ENCODE measurements at regions not wholly inside any gene's neighbourhood (a gene's known extent, or its start where the extent isn't known, plus 50 kb on each side); places are given as distances from the start of the nearest gene placed in this dataset.

DNA sequence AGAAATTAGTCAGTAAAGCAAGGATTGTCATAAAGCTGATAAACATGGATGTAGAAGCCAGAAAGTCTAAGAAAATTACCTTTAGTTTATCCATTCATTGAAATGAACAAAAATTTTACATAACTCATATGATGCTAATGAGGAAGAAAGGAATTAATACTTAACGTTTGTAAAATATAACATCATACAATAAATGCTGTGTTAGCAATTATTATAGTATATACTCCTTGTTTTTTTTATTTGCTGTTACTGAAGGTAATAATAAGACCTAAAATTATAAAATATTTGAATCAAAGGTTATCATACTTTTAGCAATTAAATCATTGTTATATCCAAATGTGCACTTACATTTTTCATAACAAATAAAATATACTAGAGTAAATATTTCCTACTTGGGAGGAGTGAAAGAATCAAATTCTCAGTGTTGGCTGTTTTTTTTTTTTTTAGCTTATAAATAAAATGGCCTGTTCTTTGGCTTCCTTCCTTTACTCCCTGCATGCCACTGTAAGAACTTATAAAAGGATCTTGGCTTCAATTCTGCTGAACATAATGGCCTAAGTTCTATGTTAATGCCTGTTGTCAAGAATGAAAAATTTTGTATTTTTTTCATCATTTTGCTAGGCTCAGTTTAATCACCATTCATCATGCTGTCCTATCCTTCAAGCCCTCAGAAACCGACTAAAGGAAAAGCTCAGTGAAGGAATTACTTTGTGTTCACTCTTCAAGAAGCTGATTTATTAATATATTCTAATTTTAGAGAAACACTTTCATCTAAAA is 167.4 kb upstream of the SLITRK1 start:
- Histone ChIP-seq H3K27me3 (no peaks in the 10 kb centered on the region), H3K4me1 (no peaks in the 10 kb centered on the region), H3K4me3 (no peak overlapping the region), H3K4me2 (no peak overlapping the region), H3K36me3 (no peaks in the 10 kb centered on the region), H3K9me3 (replicated peaks in 1 of 11) (no peaks in the 10 kb centered on the region), H4K20me1 (no peaks in the 10 kb centered on the region), H3K9ac (no peak overlapping the region), H3K27ac (no peak overlapping the region)
- TF ChIP-seq Cebpa-rat (IDR thresholded peaks at IDR 0.05) = no peak

DNA sequence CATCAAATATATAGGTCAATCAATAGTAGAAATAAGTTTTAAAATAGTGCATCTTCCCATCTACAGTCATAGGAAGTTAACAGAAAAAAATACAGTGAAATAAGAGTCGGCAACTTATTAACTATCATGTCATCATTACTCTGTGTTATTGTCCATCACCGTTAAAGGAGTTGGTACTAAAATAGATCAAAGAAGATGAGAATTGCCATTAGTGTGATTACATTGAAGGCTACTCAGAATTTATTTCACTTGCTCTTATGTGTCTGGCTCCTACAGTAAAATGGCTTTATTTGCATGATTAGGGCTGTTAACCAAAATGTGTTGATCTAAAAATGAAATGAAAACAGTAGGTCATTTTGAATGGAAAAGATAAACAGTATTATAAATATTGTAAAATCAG is 162.5 kb upstream of the SLITRK1 start:
- TF ChIP-seq Cebpa-rat (IDR thresholded peaks at IDR 0.05) = no peak
- H3K9me3 ChIP-seq (replicated peaks in 1 of 11) = no peaks in the 10 kb centered on the region
- H3K27ac ChIP-seq = no peak overlapping the region
- H3K27me3 ChIP-seq = no peaks in the 10 kb centered on the region
- no peak overlapping the region for H3K4me2 ChIP-seq
- no peaks in the 10 kb centered on the region for H3K36me3 ChIP-seq
- no peaks in the 10 kb centered on the region for H3K4me1 ChIP-seq
- no peak overlapping the region for H3K9ac ChIP-seq
- no peaks in the 10 kb centered on the region for H4K20me1 ChIP-seq
- no peak overlapping the region for H3K4me3 ChIP-seq

DNA sequence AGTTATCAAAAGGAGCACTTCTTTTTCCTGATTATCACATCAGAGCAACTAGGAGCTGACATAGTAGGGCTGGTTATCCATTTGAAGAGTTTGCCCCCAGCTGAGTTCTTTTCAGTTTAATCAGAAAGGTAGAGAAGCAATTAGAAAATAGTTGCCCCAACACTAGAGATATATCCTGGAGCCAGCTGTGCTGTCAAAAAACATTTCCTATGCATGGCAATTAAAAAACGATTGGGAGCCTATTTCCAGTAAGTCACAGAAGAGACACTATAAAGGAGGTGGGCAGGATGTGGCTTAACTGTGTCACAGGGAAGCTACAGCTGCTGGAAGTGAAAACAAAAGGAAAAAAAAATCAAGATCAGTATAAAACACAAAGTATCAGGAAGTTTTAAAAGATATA is 155.7 kb upstream of the SLITRK1 start:
- no peak overlapping the region for H3K4me3 ChIP-seq

DNA sequence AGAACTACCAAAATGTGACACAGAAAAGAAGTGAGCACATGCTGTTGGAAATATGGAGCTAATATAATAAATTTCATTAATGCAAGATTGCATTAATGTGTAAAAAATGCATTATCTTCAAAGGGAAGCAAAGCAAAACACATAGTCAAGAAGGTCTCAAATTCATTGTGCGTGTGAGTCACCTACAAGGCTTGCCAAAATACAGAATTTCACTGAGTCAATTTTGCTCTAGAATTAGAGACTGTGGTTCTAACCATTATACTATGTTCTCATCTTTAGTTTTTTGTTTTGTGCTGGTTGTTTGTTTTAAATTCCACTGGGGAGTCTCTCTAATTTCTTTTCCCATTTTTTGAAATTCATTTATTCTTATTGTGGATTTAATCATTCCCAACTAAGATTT is 149.8 kb upstream of the SLITRK1 start:
- Histone ChIP-seq H3K4me2 (no peak overlapping the region), H3K4me1 (peaks cover 0 to 11% (median 6%) of the 10 kb centered on the region in 10 experiments; a peak in 12 of 20 replicates), H3K27me3 (no peaks in the 10 kb centered on the region), H3K36me3 (no peaks in the 10 kb centered on the region), H3K4me3 (no peak overlapping the region), H4K20me1 (no peaks in the 10 kb centered on the region), H3K9me3 (replicated peaks in 1 of 11) (peaks cover 0 to 16% (median 8%) of the 10 kb centered on the region in 11 experiments; a peak in 15 of 22 replicates), H3K9ac (no peak overlapping the region), H3K27ac (no peak overlapping the region)
- TF ChIP-seq Cebpa-rat (IDR thresholded peaks at IDR 0.05) = no peak

More for the DNA sequence above, 155.7 kb upstream of the SLITRK1 start:
- peak overlapping the region in 5 of 11 experiments; percentile 14 to 48 (median 34); a peak in 7 of 22 replicates for H3K27ac ChIP-seq
- TF ChIP-seq Cebpa-rat (IDR thresholded peaks at IDR 0.05) = no peak
- H4K20me1 ChIP-seq = no peaks in the 10 kb centered on the region
- H3K36me3 ChIP-seq = no peaks in the 10 kb centered on the region
- H3K9ac ChIP-seq = no peak overlapping the region
- H3K4me2 ChIP-seq = peak overlapping the region; percentile 32 to 69 (median 46); a peak in 19 of 22 replicates
- H3K9me3 ChIP-seq (replicated peaks in 1 of 11) = no peaks in the 10 kb centered on the region
- no peaks in the 10 kb centered on the region for H3K27me3 ChIP-seq
- H3K4me1 ChIP-seq = peaks cover 7 to 17% (median 14%) of the 10 kb centered on the region in 10 experiments; a peak in 19 of 20 replicates

DNA sequence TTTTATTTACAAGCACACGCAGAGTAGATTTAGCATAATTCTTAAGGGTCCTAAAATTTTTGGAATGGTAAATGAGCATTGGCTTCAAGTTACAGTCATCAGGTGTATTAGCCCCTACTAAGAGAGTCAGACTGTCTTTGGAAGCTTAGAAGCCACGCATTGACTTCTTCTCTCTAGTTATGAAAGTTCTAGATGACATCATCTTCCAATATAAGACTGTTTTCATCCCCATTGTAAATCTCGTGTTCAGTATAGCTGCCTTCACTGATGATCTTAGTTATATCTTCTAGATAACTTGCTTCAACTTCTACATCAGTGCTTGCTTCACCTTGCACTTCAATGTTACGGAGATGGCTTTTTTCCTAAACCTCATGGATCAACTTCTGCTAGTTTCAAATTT is 148.8 kb upstream of the SLITRK1 start:
- H4K20me1 ChIP-seq = no peaks in the 10 kb centered on the region
- no peaks in the 10 kb centered on the region for H3K36me3 ChIP-seq
- H3K9ac ChIP-seq = no peak overlapping the region
- H3K4me3 ChIP-seq = no peak overlapping the region
- no peak overlapping the region for H3K4me2 ChIP-seq
- H3K4me1 ChIP-seq = peaks cover 0 to 13% (median 6%) of the 10 kb centered on the region in 10 experiments; a peak in 10 of 20 replicates
- no peaks in the 10 kb centered on the region for H3K27me3 ChIP-seq
- peaks cover 0 to 21% (median 11%) of the 10 kb centered on the region in 11 experiments; a peak in 15 of 22 replicates for H3K9me3 ChIP-seq (replicated peaks in 1 of 11)
- TF ChIP-seq Cebpa-rat (IDR thresholded peaks at IDR 0.05) = no peak
- no peak overlapping the region for H3K27ac ChIP-seq

DNA sequence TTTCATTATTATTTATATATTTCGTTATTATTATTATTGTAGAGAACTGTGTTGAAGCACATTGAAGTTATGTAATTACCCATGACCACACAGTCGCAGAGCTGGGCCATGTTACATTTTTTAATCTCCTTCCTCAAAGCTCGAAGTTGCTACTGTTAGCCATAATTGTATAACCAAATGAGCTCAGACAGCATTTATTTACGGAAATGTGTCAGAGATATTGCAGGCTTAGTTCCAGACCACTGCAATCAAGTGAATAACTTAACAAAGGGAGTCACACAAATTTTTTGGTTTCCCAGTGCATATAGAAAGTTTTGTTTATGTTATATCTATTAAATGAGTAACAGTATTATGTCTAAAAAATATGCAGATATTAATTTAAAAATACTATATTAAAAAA is 147.1 kb upstream of the SLITRK1 start:
- peaks cover 3 to 23% (median 13%) of the 10 kb centered on the region in 10 experiments; a peak in 13 of 20 replicates for H3K4me1 ChIP-seq
- TF ChIP-seq Cebpa-rat (IDR thresholded peaks at IDR 0.05) = no peak
- H4K20me1 ChIP-seq = no peaks in the 10 kb centered on the region
- no peak overlapping the region for H3K4me3 ChIP-seq
- no peak overlapping the region for H3K4me2 ChIP-seq
- H3K9me3 ChIP-seq (replicated peaks in 1 of 11) = peaks cover 0 to 21% (median 11%) of the 10 kb centered on the region in 11 experiments; a peak in 15 of 22 replicates
- H3K27ac ChIP-seq = no peak overlapping the region
- H3K27me3 ChIP-seq = no peaks in the 10 kb centered on the region
- no peak overlapping the region for H3K9ac ChIP-seq
- H3K36me3 ChIP-seq = no peaks in the 10 kb centered on the region

DNA sequence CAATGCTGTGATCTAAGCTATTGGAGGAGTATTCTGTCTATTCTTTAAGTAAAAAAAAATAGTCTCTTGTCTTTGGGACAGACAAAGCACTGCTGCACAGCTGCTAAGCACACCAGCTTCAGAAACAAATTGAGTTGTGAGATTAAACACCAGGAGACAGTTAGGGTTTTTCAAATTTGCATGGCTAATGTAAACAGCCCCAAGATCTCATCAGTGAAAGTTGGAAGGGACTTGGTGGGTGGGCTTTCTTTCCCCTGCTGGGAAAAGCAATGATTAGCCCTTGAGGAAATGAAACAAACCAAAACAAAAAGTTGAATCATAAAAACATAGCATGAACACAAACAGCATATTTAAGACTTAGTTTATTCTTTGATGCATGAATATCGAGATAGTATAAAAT is 143.6 kb upstream of the SLITRK1 start:
- H4K20me1 ChIP-seq = no peaks in the 10 kb centered on the region
- TF ChIP-seq Cebpa-rat (IDR thresholded peaks at IDR 0.05) = no peak
- no peak overlapping the region for H3K27ac ChIP-seq
- peaks cover 0 to 18% (median 11%) of the 10 kb centered on the region in 11 experiments; a peak in 15 of 22 replicates for H3K9me3 ChIP-seq (replicated peaks in 1 of 11)
- peak overlapping the region in 10 of 11 experiments; percentile 7 to 60 (median 28); a peak in 14 of 22 replicates for H3K4me2 ChIP-seq
- H3K36me3 ChIP-seq = no peaks in the 10 kb centered on the region
- no peaks in the 10 kb centered on the region for H3K27me3 ChIP-seq
- no peak overlapping the region for H3K4me3 ChIP-seq
- peaks cover 3 to 23% (median 13%) of the 10 kb centered on the region in 10 experiments; a peak in 13 of 20 replicates for H3K4me1 ChIP-seq
- H3K9ac ChIP-seq = no peak overlapping the region

DNA sequence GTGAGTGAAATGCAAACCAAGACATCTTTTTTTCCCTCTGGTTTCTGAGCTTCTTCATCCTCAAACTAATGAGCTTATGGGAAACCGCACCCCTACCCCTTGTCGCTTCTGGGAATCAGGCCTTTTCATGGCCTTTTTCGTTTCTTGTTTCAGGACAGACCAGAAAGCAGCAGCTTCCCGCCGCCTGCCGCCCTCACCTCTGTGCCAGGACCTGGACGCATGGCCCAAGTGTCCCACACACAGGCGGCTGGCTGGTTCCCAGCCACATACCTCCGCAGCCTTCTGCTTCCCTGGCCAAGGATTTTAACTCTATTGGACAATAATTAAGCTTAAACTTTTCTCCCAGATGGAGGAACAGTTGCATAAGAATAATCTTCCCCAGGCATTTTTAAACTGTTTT is 114.1 kb upstream of the SLITRK1 start:
- H3K9me3 ChIP-seq (replicated peaks in 1 of 11) = peaks cover 0 to 4% (median 0%) of the 10 kb centered on the region in 11 experiments; a peak in 1 of 22 replicates

DNA sequence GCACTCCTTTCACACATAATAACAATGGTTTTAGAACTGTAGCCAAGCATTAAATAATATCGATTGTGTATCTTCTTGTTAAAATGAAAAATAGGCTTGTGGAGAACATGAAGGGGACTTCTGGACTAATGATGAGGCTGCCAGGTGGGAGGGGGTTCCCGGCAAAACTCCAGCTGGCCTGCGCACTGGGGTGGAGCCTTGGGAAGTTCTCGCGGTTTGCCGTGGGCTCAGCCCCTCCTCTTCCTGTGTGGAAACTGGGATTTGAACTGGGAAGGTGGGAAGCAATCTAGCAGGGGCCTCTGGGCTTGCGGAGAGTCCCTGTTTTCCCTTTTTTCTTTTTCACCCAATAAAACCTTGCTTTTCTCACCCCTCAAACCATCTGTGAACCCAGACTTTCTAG is 113.7 kb upstream of the SLITRK1 start:
- H4K20me1 ChIP-seq = no peaks in the 10 kb centered on the region
- H3K4me3 ChIP-seq = no peak overlapping the region
- H3K36me3 ChIP-seq = no peaks in the 10 kb centered on the region
- TF ChIP-seq Cebpa-rat (IDR thresholded peaks at IDR 0.05) = no peak
- H3K9ac ChIP-seq = no peak overlapping the region
- H3K4me2 ChIP-seq = no peak overlapping the region
- no peak overlapping the region for H3K27ac ChIP-seq
- H3K4me1 ChIP-seq = peaks cover 0 to 8% (median 0%) of the 10 kb centered on the region in 10 experiments; a peak in 3 of 20 replicates
- peaks cover 0 to 4% (median 0%) of the 10 kb centered on the region in 11 experiments; a peak in 1 of 22 replicates for H3K9me3 ChIP-seq (replicated peaks in 1 of 11)
- no peaks in the 10 kb centered on the region for H3K27me3 ChIP-seq

More for the DNA sequence above, 114.1 kb upstream of the SLITRK1 start:
- Histone ChIP-seq H3K27ac (no peak overlapping the region), H3K36me3 (no peaks in the 10 kb centered on the region), H3K27me3 (no peaks in the 10 kb centered on the region), H4K20me1 (no peaks in the 10 kb centered on the region), H3K4me1 (peaks cover 0 to 8% (median 0%) of the 10 kb centered on the region in 10 experiments; a peak in 3 of 20 replicates), H3K9ac (no peak overlapping the region), H3K4me3 (no peak overlapping the region), H3K4me2 (no peak overlapping the region)
- TF ChIP-seq Cebpa-rat (IDR thresholded peaks at IDR 0.05) = no peak

All from BLaER1 treated with 17β-estradiol and CSF1 and Interleukin-3, amounts not matched to agents 10 nM and 100 nM (cell line).